ENCODE measurements at regions not wholly inside any gene's neighbourhood (a gene's known extent, or its start where the extent isn't known, plus 50 kb on each side); places are given as distances from the start of the nearest gene placed in this dataset.

DNA sequence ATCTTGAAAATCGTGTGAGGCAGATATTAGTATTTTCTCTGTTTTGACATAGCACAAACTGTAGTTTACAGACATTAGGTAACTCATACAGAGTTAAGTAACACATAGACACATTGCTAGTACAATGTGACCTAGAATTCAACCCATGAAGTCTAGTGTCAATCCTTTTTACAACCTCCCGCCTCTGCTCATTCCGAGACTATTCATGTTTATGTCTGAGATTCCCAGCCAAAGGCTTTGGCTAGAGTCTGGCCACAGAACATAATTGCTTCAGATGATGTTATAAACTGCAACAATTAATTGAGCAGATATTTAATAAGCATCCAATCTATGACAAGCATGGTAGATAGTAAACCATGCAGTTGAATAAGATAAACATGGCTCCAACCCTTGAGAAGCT, 841.0 kb downstream of the STIM2 start:
- Histone ChIP-seq H3K4me3 (ENCODE audit: insufficient read depth, low read length) (no peak overlapping the region), H3K79me2 (ENCODE audit: insufficient read depth, low read length) (no peaks in the 10 kb centered on the region), H3K36me3 (ENCODE audit: insufficient read depth, low read length) (no peaks in the 10 kb centered on the region), H2AFZ (ENCODE audit: low read length) (no peak overlapping the region), H3K27me3 (ENCODE audit: insufficient read depth, low read length) (no peaks in the 10 kb centered on the region), H3K4me1 (ENCODE audit: insufficient read depth, low read length) (no peaks in the 10 kb centered on the region), H3K4me2 (ENCODE audit: insufficient read depth, low read length) (no peak overlapping the region), H3K9me3 (ENCODE audit: low read depth, low read length) (no peaks in the 10 kb centered on the region), H3K27ac (ENCODE audit: low read depth, low read length) (no peak overlapping the region), H4K20me1 (ENCODE audit: insufficient read depth, low read length) (no peaks in the 10 kb centered on the region)
- no peak for DNase-seq (ENCODE audit: insufficient read length, low spot score, missing footprints)
- TF ChIP-seq, protein P1, sequence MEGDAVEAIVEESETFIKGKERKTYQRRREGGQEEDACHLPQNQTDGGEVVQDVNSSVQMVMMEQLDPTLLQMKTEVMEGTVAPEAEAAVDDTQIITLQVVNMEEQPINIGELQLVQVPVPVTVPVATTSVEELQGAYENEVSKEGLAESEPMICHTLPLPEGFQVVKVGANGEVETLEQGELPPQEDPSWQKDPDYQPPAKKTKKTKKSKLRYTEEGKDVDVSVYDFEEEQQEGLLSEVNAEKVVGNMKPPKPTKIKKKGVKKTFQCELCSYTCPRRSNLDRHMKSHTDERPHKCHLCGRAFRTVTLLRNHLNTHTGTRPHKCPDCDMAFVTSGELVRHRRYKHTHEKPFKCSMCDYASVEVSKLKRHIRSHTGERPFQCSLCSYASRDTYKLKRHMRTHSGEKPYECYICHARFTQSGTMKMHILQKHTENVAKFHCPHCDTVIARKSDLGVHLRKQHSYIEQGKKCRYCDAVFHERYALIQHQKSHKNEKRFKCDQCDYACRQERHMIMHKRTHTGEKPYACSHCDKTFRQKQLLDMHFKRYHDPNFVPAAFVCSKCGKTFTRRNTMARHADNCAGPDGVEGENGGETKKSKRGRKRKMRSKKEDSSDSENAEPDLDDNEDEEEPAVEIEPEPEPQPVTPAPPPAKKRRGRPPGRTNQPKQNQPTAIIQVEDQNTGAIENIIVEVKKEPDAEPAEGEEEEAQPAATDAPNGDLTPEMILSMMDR (IDR thresholded peaks at IDR 0.05; ENCODE audit: extremely low read depth, low read depth, low read length), result no peak

GRCh38 chr4:27702730-27703431, 842.2 kb downstream of the STIM2 start:
- no peak for DNase-seq (ENCODE audit: insufficient read length, low spot score, missing footprints)
- H3K4me2 ChIP-seq (ENCODE audit: insufficient read depth, low read length), result no peak overlapping the region
- H3K27me3 ChIP-seq (ENCODE audit: insufficient read depth, low read length), result no peaks in the 10 kb centered on the region
- H3K27ac ChIP-seq (ENCODE audit: low read depth, low read length), result no peak overlapping the region
- no peak overlapping the region for H2AFZ ChIP-seq (ENCODE audit: low read length)
- TF ChIP-seq, protein P1 (IDR thresholded peaks at IDR 0.05; ENCODE audit: extremely low read depth, low read depth, low read length), result no peak
- no peak overlapping the region for H3K4me3 ChIP-seq (ENCODE audit: insufficient read depth, low read length)
- H3K4me1 ChIP-seq (ENCODE audit: insufficient read depth, low read length), result no peaks in the 10 kb centered on the region
- no peaks in the 10 kb centered on the region for H3K79me2 ChIP-seq (ENCODE audit: insufficient read depth, low read length)
- H4K20me1 ChIP-seq (ENCODE audit: insufficient read depth, low read length), result no peaks in the 10 kb centered on the region
- no peaks in the 10 kb centered on the region for H3K36me3 ChIP-seq (ENCODE audit: insufficient read depth, low read length)
- H3K9me3 ChIP-seq (ENCODE audit: low read depth, low read length), result no peaks in the 10 kb centered on the region

DNA sequence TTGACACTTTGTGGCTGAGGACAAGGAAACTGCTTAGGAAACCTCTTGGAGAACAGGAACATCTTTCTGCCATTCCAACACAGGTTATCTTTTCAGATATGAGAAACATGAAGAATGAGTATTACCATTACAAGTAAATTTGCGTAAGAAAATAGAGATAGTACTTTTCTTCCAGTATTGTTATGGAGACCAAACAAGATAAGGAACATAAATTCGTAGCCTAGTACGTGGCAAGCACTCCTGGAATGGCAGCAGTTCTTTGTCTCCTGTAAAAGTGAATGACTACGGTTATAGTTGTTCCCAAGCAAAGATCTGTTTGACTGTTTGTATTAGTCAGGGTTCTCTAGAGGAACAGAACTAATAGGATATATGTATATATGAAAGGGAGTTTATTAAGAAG, 843.1 kb downstream of the STIM2 start:
- H3K27ac ChIP-seq (ENCODE audit: low read depth, low read length), result no peak overlapping the region
- no peaks in the 10 kb centered on the region for H3K36me3 ChIP-seq (ENCODE audit: insufficient read depth, low read length)
- DNase-seq (ENCODE audit: insufficient read length, low spot score, missing footprints), result no peak
- TF ChIP-seq, protein P1 (IDR thresholded peaks at IDR 0.05; ENCODE audit: extremely low read depth, low read depth, low read length), result no peak
- H3K9me3 ChIP-seq (ENCODE audit: low read depth, low read length), result no peaks in the 10 kb centered on the region
- H2AFZ ChIP-seq (ENCODE audit: low read length), result no peak overlapping the region
- H3K4me1 ChIP-seq (ENCODE audit: insufficient read depth, low read length), result no peaks in the 10 kb centered on the region
- H3K27me3 ChIP-seq (ENCODE audit: insufficient read depth, low read length), result no peaks in the 10 kb centered on the region
- H4K20me1 ChIP-seq (ENCODE audit: insufficient read depth, low read length), result no peaks in the 10 kb centered on the region
- H3K4me2 ChIP-seq (ENCODE audit: insufficient read depth, low read length), result no peak overlapping the region
- no peaks in the 10 kb centered on the region for H3K79me2 ChIP-seq (ENCODE audit: insufficient read depth, low read length)
- no peak overlapping the region for H3K4me3 ChIP-seq (ENCODE audit: insufficient read depth, low read length)

DNA sequence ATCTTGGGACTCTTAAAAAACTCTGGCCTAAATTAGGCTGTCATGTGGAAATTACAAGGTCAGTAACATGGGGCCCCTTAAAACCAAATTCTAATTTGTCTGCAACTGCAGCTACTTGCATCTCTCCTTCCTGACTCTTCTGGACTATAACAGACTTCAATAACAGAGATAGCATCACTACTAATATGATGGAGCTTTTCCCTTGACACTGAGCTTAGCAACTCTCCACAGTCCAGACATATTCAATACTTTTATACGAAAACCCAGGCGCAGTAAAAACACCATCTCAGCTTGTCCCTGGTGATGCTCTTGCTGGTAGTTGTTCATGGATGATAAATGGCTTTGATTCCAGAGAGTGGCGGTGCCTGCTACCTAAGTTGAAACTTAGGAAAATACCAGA, 850.4 kb downstream of the STIM2 start:
- no peaks in the 10 kb centered on the region for H3K27me3 ChIP-seq (ENCODE audit: insufficient read depth, low read length)
- H3K27ac ChIP-seq (ENCODE audit: low read depth, low read length), result no peak overlapping the region
- H3K4me1 ChIP-seq (ENCODE audit: insufficient read depth, low read length), result no peaks in the 10 kb centered on the region
- H2AFZ ChIP-seq (ENCODE audit: low read length), result no peak overlapping the region
- no peaks in the 10 kb centered on the region for H3K9me3 ChIP-seq (ENCODE audit: low read depth, low read length)
- no peaks in the 10 kb centered on the region for H3K79me2 ChIP-seq (ENCODE audit: insufficient read depth, low read length)
- no peak overlapping the region for H3K4me2 ChIP-seq (ENCODE audit: insufficient read depth, low read length)
- H4K20me1 ChIP-seq (ENCODE audit: insufficient read depth, low read length), result no peaks in the 10 kb centered on the region
- DNase-seq (ENCODE audit: insufficient read length, low spot score, missing footprints), result no peak
- H3K4me3 ChIP-seq (ENCODE audit: insufficient read depth, low read length), result no peak overlapping the region
- TF ChIP-seq, protein P1 (IDR thresholded peaks at IDR 0.05; ENCODE audit: extremely low read depth, low read depth, low read length), result no peak
- H3K36me3 ChIP-seq (ENCODE audit: insufficient read depth, low read length), result no peaks in the 10 kb centered on the region
